AG09309 (cell line): ENCODE measurements at regions not wholly inside any gene's neighbourhood (a gene's known extent, or its start where the extent isn't known, plus 50 kb on each side); places are given as distances from the start of the nearest gene placed in this dataset.
"Not testable (repeated sequence)": the region's sequence is repeated elsewhere in the genome, so short reads cannot be mapped to it uniquely, and the experiment has no call there.

Experiments
- DNase-seq: peaks from one replicate; pipeline ENCODE4 v3.0.0-alpha.2; 2010; ENCODE audit warnings: low read depth
- H3K4me3 ChIP-seq: 2 replicates; pipeline ENCODE4 v1.5.1; 2011; ENCODE audit warnings: mild to moderate bottlenecking, low read depth, low read length, moderate library complexity; ENCODE audit not compliant: control insufficient read depth
- CTCF ChIP-seq: IDR thresholded peaks from 2 replicates; pipeline ENCODE4 v1.5.1; 2011; ENCODE audit warnings: mild to moderate bottlenecking, low read depth, low read length, inconsistent platforms; ENCODE audit not compliant: insufficient read depth, control insufficient read depth; ENCODE audit errors: missing control alignments

- no peak for DNase-seq
Observed at GRCh38 chr12:87405918-87406317, 623.3 kb downstream of the C12orf50 start.

GRCh38 chr12:87394168-87394567 is 635.0 kb downstream of the C12orf50 start:
- not testable (repeated sequence) for DNase-seq, H3K4me3 ChIP-seq

More at GRCh38 chr12:87405918-87406317, 623.3 kb downstream of the C12orf50 start:
- TF ChIP-seq CTCF, result no peak
- no peak overlapping the region for H3K4me3 ChIP-seq

- H3K4me3 ChIP-seq, result no peak overlapping the region
- no peak for TF ChIP-seq CTCF
- no peak for DNase-seq
Observed at GRCh38 chr12:87388376-87388775, 640.8 kb downstream of the C12orf50 start.

GRCh38 chr12:87385322-87385721 is 643.9 kb downstream of the C12orf50 start:
- no peak for DNase-seq
- no peak for TF ChIP-seq CTCF
- H3K4me3 ChIP-seq, result no peak overlapping the region

- no peak overlapping the region for H3K4me3 ChIP-seq
- no peak for TF ChIP-seq CTCF
- no peak for DNase-seq
Observed at GRCh38 chr12:87384226-87384625, 645.0 kb downstream of the C12orf50 start.

- TF ChIP-seq CTCF, result no peak
- no peak overlapping the region for H3K4me3 ChIP-seq
- no peak for DNase-seq
Observed at GRCh38 chr12:87383680-87384079, 645.5 kb downstream of the C12orf50 start.

- no peak overlapping the region for H3K4me3 ChIP-seq
- DNase-seq, result no peak
- TF ChIP-seq CTCF, result no peak
Observed at GRCh38 chr12:87382959-87383566, 646.1 kb downstream of the C12orf50 start.
